ENCODE measurements at regions not wholly inside any gene's neighbourhood (a gene's known extent, or its start where the extent isn't known, plus 50 kb on each side); places are given as distances from the start of the nearest gene placed in this dataset.

DNA sequence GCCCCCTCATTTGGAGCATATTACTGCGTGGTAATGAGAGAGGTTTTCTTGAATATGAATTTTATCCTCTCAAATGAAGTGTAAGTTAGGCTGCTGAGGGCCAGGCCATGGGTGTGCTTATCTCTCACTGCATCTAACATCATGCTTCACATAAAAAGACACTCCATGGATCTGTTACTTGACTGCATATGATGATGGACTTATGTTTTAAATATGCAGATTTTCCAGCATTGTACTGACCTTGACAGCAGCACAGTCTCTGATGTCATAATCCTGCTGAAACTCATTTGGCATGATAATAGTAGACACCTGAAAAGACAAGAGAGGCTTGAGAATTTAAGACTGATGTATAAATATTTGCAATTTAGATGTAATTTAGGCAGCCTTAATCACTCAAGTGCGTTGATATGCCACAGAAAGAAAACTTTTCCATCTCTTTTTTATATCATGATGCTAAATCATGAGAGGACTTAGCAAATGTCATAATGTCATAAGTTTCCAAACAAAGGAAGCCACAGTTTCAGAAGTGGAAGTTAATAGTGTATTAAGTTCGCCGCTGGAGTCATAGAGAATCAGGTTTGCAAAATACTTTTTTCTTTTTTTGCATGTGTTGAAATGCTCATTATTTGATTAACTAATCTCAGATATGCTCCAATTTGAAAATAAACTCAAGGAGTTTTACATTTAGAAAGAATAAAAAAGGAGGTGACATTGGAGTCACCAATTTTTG lies 62.7 kb upstream of the CD302 start:
- Histone ChIP-seq H4K8ac (ENCODE audit: low read length) (no peak overlapping the region), H3K27ac (ENCODE audit: low read length, poor library complexity, severe bottlenecking) (no peak overlapping the region), H2BK12ac (ENCODE audit: low read length in 2 of 2) (no peak overlapping the region), H4K91ac (ENCODE audit: low read length) (no peak overlapping the region), H2AFZ (ENCODE audit: low read depth, low read length) (no peak overlapping the region), H3K4me3 (ENCODE audit: insufficient read depth in 1 of 2, low read depth in 1 of 2, low read length in 2 of 2) (no peak overlapping the region), H3K4me2 (ENCODE audit: low read length, poor library complexity, severe bottlenecking) (no peak overlapping the region), H3K79me1 (replicated peaks; ENCODE audit: low read length, poor library complexity, severe bottlenecking) (no peaks in the 10 kb centered on the region), H3K23ac (ENCODE audit: low read length in 2 of 2) (no peak overlapping the region), H2AK5ac (ENCODE audit: low read length, severe bottlenecking) (no peak overlapping the region), H3K36me3 (ENCODE audit: control insufficient read depth in 1 of 2, insufficient read depth in 2 of 2, low read depth in 1 of 2, low read length in 2 of 2) (no peaks in the 10 kb centered on the region), H2BK5ac (ENCODE audit: low read depth, low read length, poor library complexity, severe bottlenecking) (no peak overlapping the region), H3K18ac (ENCODE audit: low read depth in 1 of 2, low read length in 2 of 2) (no peak overlapping the region), H3K9me3 (ENCODE audit: control insufficient read depth, low read length) (no peaks in the 10 kb centered on the region), H3K4me1 (ENCODE audit: control insufficient read depth, insufficient read depth, low read depth, low read length) (no peaks in the 10 kb centered on the region), H3K9ac (ENCODE audit: low read length) (no peak overlapping the region), H2BK120ac (ENCODE audit: low read depth, low read length) (no peak overlapping the region), H3K14ac (ENCODE audit: low read length in 2 of 2) (no peak overlapping the region), H3K4ac (ENCODE audit: low read depth in 1 of 2, low read length in 2 of 2) (no peak overlapping the region), H3K27me3 (ENCODE audit: control insufficient read depth in 1 of 2, insufficient read depth in 1 of 2, low read length in 2 of 2) (no peaks in the 10 kb centered on the region), H2BK15ac (ENCODE audit: low read depth, poor library complexity, severe bottlenecking) (no peak overlapping the region)
- DNase-seq, result no peak
- 100% methylated on average over 2 of the region's 4 CpGs for WGBS

DNA sequence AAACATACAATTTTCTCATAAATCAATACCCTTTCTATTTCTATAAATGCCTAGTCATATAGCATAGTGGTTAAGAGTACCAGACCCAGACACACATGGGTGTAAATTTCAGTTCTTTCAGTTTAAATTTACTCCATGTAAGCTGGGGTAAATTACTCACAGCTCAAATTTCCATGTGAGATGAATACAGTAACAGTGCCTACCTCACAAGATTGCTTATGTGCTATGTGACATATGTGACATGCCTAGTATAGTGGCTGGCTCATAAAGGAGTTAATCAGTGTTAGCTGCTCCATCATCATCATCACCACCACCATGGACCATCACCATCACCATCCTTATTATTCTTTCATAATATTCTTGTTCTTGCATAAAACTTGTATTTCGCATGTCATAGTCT lies 61.6 kb upstream of the CD302 start:
- no peaks in the 10 kb centered on the region for H3K79me1 ChIP-seq (replicated peaks; ENCODE audit: low read length, poor library complexity, severe bottlenecking)
- no peaks in the 10 kb centered on the region for H3K4me1 ChIP-seq (ENCODE audit: control insufficient read depth, insufficient read depth, low read depth, low read length)
- H2AK5ac ChIP-seq (ENCODE audit: low read length, severe bottlenecking), result no peak overlapping the region
- H2BK5ac ChIP-seq (ENCODE audit: low read depth, low read length, poor library complexity, severe bottlenecking), result no peak overlapping the region
- DNase-seq, result no peak
- no peak overlapping the region for H3K14ac ChIP-seq (ENCODE audit: low read length in 2 of 2)
- H2BK12ac ChIP-seq (ENCODE audit: low read length in 2 of 2), result no peak overlapping the region
- H3K18ac ChIP-seq (ENCODE audit: low read depth in 1 of 2, low read length in 2 of 2), result no peak overlapping the region
- H2BK15ac ChIP-seq (ENCODE audit: low read depth, poor library complexity, severe bottlenecking), result no peak overlapping the region
- no peak overlapping the region for H3K9ac ChIP-seq (ENCODE audit: low read length)
- H2BK120ac ChIP-seq (ENCODE audit: low read depth, low read length), result no peak overlapping the region
- H3K27me3 ChIP-seq (ENCODE audit: control insufficient read depth in 1 of 2, insufficient read depth in 1 of 2, low read length in 2 of 2), result no peaks in the 10 kb centered on the region
- no peak overlapping the region for H3K4ac ChIP-seq (ENCODE audit: low read depth in 1 of 2, low read length in 2 of 2)
- no peak overlapping the region for H2AFZ ChIP-seq (ENCODE audit: low read depth, low read length)
- H3K36me3 ChIP-seq (ENCODE audit: control insufficient read depth in 1 of 2, insufficient read depth in 2 of 2, low read depth in 1 of 2, low read length in 2 of 2), result no peaks in the 10 kb centered on the region
- H3K9me3 ChIP-seq (ENCODE audit: control insufficient read depth, low read length), result no peaks in the 10 kb centered on the region
- no peak overlapping the region for H3K4me3 ChIP-seq (ENCODE audit: insufficient read depth in 1 of 2, low read depth in 1 of 2, low read length in 2 of 2)
- no peak overlapping the region for H4K8ac ChIP-seq (ENCODE audit: low read length)
- no peak overlapping the region for H3K23ac ChIP-seq (ENCODE audit: low read length in 2 of 2)
- WGBS, result 100% methylated on average over 1 of the region's 1 CpG
- H3K27ac ChIP-seq (ENCODE audit: low read length, poor library complexity, severe bottlenecking), result no peak overlapping the region
- no peak overlapping the region for H4K91ac ChIP-seq (ENCODE audit: low read length)
- H3K4me2 ChIP-seq (ENCODE audit: low read length, poor library complexity, severe bottlenecking), result no peak overlapping the region

DNA sequence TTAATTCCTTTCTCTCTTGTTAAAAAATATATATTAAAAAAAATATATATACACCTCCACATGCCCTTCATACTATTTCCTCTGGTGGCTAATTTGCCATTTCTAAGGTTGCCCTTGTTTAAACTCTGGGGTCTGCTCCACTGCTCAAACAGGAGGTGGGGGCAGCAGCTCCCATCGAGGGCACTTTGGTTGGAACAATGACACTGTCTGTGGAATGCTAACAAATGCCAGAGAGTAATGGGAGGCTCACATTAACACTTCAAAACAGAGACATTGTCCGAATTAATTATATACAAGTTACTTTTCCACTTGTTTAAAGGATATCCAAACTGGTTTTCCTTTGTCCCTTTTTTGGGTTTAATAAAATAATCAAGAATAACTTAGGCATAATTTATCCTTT lies 58.8 kb upstream of the CD302 start:
- Histone ChIP-seq H3K27ac (ENCODE audit: low read length, poor library complexity, severe bottlenecking) (no peak overlapping the region), H2AK5ac (ENCODE audit: low read length, severe bottlenecking) (no peak overlapping the region), H3K14ac (ENCODE audit: low read length in 2 of 2) (no peak overlapping the region), H3K27me3 (ENCODE audit: control insufficient read depth in 1 of 2, insufficient read depth in 1 of 2, low read length in 2 of 2) (no peaks in the 10 kb centered on the region), H2BK5ac (ENCODE audit: low read depth, low read length, poor library complexity, severe bottlenecking) (no peak overlapping the region), H3K23ac (ENCODE audit: low read length in 2 of 2) (no peak overlapping the region), H2BK15ac (ENCODE audit: low read depth, poor library complexity, severe bottlenecking) (no peak overlapping the region), H4K91ac (ENCODE audit: low read length) (no peak overlapping the region), H3K9ac (ENCODE audit: low read length) (no peak overlapping the region), H3K36me3 (ENCODE audit: control insufficient read depth in 1 of 2, insufficient read depth in 2 of 2, low read depth in 1 of 2, low read length in 2 of 2) (no peaks in the 10 kb centered on the region), H3K4me1 (ENCODE audit: control insufficient read depth, insufficient read depth, low read depth, low read length) (no peaks in the 10 kb centered on the region), H2BK12ac (ENCODE audit: low read length in 2 of 2) (no peak overlapping the region), H2AFZ (ENCODE audit: low read depth, low read length) (no peak overlapping the region), H3K4ac (ENCODE audit: low read depth in 1 of 2, low read length in 2 of 2) (no peak overlapping the region), H3K9me3 (ENCODE audit: control insufficient read depth, low read length) (no peaks in the 10 kb centered on the region), H2BK120ac (ENCODE audit: low read depth, low read length) (no peak overlapping the region), H3K4me2 (ENCODE audit: low read length, poor library complexity, severe bottlenecking) (no peak overlapping the region), H3K79me1 (replicated peaks; ENCODE audit: low read length, poor library complexity, severe bottlenecking) (no peaks in the 10 kb centered on the region), H3K4me3 (ENCODE audit: insufficient read depth in 1 of 2, low read depth in 1 of 2, low read length in 2 of 2) (no peak overlapping the region), H4K8ac (ENCODE audit: low read length) (no peak overlapping the region), H3K18ac (ENCODE audit: low read depth in 1 of 2, low read length in 2 of 2) (no peak overlapping the region)
- DNase-seq, result no peak
- no CpG with 5 or more reads among the region's 2 CpGs for WGBS

DNA sequence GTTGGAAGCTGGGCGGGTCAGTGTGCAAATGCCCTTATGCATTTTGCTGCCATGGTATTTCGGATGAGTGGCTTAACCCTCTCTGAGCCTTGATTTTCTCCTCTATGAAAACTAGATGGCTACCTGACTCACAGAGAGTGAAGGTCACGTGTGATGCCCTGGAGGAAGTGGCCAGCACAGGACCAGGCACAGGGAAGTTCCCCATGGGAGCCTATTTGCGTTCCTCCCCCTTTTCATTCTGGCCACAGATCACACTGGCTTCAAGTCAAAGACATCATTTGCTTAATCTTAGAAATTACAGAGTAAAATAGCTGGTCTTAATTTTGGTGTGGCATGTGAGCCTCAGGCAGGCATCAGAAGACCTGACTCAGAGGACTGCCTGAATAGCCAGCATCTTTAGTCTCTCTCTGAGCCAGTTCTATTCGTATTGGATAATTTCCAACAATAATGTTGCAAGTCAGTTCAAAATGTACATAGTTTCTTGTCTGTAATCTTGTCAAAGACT lies 57.6 kb upstream of the CD302 start:
- DNase-seq, result no peak

More for the DNA sequence above, 57.6 kb upstream of the CD302 start:
- no peak overlapping the region for H2BK15ac ChIP-seq (ENCODE audit: low read depth, poor library complexity, severe bottlenecking)
- H2BK120ac ChIP-seq (ENCODE audit: low read depth, low read length), result no peak overlapping the region
- H3K4me2 ChIP-seq (ENCODE audit: low read length, poor library complexity, severe bottlenecking), result no peak overlapping the region
- no peaks in the 10 kb centered on the region for H3K36me3 ChIP-seq (ENCODE audit: control insufficient read depth in 1 of 2, insufficient read depth in 2 of 2, low read depth in 1 of 2, low read length in 2 of 2)
- no peak overlapping the region for H2AK5ac ChIP-seq (ENCODE audit: low read length, severe bottlenecking)
- H3K9me3 ChIP-seq (ENCODE audit: control insufficient read depth, low read length), result no peaks in the 10 kb centered on the region
- no peak overlapping the region for H3K27ac ChIP-seq (ENCODE audit: low read length, poor library complexity, severe bottlenecking)
- H3K4me3 ChIP-seq (ENCODE audit: insufficient read depth in 1 of 2, low read depth in 1 of 2, low read length in 2 of 2), result no peak overlapping the region
- H2BK5ac ChIP-seq (ENCODE audit: low read depth, low read length, poor library complexity, severe bottlenecking), result no peak overlapping the region
- H2BK12ac ChIP-seq (ENCODE audit: low read length in 2 of 2), result no peak overlapping the region
- no peak overlapping the region for H4K91ac ChIP-seq (ENCODE audit: low read length)
- H2AFZ ChIP-seq (ENCODE audit: low read depth, low read length), result no peak overlapping the region
- no peaks in the 10 kb centered on the region for H3K79me1 ChIP-seq (replicated peaks; ENCODE audit: low read length, poor library complexity, severe bottlenecking)
- WGBS, result 92% methylated on average over 4 of the region's 5 CpGs
- no peak overlapping the region for H3K18ac ChIP-seq (ENCODE audit: low read depth in 1 of 2, low read length in 2 of 2)
- no peaks in the 10 kb centered on the region for H3K4me1 ChIP-seq (ENCODE audit: control insufficient read depth, insufficient read depth, low read depth, low read length)
- no peak overlapping the region for H4K8ac ChIP-seq (ENCODE audit: low read length)
- H3K27me3 ChIP-seq (ENCODE audit: control insufficient read depth in 1 of 2, insufficient read depth in 1 of 2, low read length in 2 of 2), result no peaks in the 10 kb centered on the region
- no peak overlapping the region for H3K14ac ChIP-seq (ENCODE audit: low read length in 2 of 2)
- H3K23ac ChIP-seq (ENCODE audit: low read length in 2 of 2), result no peak overlapping the region
- no peak overlapping the region for H3K9ac ChIP-seq (ENCODE audit: low read length)
- H3K4ac ChIP-seq (ENCODE audit: low read depth in 1 of 2, low read length in 2 of 2), result no peak overlapping the region

All from mesenchymal stem cell (in vitro differentiated cells and primary cell).